ENCODE measurements at regions not wholly inside any gene's neighbourhood (a gene's known extent, or its start where the extent isn't known, plus 50 kb on each side); places are given as distances from the start of the nearest gene placed in this dataset.
A peak's percentile ranks its signal among the peaks of the same experiment; 100 is the strongest.
"Not testable (repeated sequence)": the region's sequence is repeated elsewhere in the genome, so short reads cannot be mapped to it uniquely, and the experiment has no call there.

DNA sequence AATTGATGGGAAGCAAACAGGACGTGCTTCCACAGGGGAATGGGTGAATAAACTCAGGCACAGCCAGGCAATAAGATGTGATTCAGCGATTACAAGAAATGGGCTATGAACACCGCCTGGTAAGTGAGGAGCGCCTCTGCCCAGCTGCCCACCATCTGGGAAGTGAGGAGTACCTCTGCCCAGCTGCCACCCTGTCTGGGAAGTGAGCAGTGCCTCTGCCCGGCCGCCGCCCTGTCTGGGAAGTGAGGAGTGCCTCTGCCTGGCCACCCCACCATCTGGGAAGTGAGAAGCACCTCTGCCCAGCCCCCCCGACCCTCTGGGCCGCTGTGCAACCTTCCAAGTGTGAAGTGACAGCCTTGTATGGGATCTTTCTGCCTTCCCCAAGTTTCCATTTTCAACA lies 73.2 kb upstream of the PRR5 start:
- DNase-seq, result no peak

DNA sequence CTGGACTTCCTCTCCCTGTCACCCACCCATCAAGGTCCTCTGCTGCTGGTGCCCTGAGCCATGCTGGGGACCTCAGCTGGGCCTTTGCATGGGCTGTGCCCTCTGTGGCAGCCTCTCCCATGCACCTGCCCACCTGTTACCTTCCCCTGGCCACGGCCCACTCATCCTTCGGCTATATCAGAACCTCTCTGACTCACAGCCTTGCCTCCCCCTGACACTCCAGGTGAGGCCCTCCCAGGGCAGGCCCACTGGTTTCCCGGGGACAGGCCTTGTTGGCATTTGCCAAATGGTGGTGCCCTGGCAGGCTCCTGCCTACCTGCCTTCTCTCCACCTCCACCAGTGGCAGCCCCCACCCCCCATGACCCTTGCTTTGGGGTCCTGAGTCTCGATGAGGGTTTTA lies 73.7 kb upstream of the PRR5 start:
- no peak for DNase-seq

DNA sequence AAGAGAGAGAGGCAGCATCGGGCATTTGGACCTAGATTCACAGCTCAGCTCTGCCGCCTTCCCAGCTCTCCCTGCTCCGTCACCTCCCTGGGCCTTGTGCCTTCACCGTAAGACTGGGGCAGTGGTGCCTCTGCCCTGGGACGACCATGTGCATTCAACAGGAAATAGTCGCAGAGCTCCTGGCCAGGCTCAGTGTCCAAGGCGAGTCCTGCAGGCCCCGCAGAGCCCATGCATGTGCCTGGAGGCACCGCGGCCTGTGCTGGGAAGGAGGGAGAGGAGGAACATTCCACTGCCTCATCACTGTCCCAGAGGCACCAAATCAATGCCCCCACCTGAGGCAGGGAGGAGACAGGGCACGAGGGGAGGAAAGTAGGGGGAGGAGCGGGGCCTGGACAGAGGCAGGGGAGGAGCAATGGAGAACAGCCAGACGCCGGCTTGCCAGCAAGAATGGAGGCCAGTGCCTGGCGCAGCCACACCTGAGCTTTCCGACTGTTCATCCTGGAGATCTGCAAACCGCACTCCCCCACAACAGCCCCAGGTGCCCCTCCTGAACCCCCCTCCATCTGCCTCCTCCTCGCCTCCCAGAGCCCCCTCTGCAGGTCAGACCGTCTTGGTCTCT lies 74.4 kb upstream of the PRR5 start:
- no peak for DNase-seq

DNA sequence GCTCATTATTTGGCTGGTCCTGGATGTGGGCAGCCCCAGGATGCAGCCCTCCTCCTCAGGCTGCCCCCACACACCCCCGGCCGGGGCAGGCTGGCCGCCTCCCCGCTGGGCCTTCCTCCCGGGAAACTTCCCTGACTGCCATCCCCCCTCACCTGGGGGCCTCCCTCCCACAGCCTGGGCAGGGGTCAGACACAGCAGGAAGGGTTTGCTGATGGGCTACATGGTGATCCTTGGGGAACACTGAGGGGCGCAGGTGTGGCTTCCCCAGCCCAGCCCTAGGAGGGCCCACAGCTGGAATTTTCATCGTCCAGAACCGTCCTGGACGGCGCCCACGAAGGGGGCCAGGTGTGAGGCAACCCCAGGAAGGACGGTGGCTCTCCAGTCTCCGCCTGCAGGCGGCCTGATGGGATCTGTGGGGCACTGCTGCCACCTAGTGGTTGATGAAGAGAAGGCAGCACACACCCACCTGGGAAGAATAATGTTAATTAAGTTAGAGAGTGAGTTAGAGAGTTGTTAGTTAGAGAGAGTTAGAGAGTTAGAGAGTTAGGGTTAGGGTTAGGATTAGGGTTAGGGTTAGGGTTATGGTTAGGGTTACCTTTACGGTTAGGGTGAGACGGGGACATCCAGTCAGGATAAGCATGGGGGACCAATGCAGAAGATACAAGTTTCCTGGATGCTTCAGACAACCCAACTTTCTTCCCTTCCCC lies 75.9 kb upstream of the PRR5 start:
- peak; percentile 60 for DNase-seq

DNA sequence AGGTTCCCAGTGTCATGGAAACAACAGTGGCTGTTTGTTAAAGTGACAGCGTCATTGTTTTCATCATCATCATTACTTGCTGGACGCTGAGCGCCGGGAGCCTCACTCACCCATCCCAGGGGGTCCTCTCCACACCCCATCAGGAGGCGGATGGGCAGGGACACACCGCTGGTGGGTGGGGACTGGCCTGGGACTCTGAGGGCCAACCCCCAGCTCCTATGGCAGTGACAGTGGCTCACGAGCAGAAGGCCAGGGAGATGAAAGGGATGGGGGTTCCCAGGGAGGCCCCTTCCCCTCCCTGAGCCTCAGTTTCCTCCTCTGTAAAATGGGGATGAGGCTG lies 76.6 kb upstream of the PRR5 start:
- no peak for DNase-seq

DNA sequence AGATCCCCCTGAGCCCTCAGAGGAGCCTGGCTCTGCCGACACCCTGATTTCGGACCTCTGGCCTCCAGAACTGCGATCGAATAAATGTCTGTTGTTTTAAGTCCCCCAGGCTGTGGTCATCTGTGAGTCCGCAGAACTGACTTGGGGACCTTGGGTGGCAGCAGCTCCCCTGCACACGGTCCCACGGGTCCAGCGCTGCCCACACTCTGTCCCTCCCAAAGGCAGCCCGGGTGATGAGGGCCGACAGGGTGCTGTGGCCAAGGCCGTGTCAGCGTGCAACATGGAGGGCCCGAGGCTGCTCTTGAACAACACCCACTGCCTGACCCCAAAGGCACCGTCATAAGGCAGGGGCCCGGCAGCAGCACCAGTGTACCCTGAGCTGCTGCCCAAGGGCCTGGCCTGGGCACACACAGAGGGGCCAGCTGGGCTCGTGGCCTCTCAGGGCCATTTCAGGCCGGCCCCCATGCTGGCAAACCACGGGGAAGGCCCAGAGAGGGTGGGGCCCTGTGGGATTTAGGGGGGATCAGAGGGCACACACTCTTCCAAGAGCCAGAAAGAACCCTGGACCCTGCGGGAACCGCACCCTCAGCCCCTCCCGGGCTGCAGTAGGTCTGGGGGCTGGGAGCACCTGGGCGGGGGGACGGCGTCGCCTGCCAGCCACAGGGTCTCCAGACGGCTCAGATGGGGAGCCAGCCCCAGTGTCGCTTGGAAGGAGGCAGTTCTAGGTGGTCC lies 77.1 kb upstream of the PRR5 start:
- DNase-seq, result no peak

DNA sequence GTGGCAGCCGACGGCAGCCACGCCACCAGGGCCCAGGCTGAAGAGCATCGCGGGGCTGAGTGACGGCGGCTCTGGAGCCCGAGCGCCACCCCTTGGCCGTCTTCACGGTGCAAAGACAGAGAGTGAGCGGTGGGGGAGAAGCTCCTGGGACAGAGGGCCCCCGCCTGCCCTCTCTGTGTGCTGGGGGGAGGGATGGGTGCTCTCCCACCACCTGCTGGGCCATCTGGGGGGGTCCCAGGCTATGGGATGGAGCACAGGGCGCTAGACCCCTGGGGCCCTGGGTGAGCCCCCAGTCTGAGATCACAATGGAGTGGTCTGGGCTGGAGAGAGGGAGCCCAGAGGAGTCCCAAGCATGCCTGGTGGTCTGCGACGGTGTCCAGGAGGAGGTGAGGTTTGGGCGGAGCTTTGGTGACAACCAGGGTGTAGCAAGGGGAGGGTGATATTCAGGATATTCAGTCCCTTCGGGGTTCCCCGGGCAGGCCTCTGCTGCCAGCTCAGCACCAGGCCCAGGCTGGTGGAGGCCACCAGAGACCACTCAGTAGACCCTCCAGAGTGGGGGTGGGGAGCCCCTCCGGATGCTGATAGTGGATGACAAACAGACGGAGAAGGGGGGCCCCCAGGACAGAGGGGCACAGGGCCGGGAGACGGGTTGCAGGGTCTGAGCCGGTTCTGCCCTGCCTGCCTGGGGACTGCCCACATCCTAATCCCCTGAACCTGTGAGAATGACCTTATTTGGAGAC lies 78.1 kb upstream of the PRR5 start:
- no peak for DNase-seq

DNA sequence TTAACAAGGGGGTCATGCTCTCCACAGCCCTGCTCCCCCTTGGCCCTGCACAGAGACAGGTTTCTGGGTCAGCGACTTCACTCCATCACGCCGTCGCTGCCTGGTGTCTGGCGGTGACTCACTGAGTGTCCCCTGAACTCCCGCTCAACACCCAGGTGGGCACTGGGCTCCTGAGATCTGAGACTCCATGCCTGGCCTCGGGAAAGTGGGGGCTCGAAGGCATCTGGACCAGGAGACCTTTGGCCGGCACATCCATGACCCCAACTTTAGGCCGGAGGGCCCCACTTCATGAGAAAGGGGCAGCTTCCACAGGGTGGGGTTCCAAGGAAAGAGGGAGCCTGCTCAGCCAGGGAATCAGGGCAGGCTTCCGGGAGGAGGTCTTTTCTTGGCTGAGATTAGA lies 79.3 kb upstream of the PRR5 start:
- DNase-seq, result no peak

DNA sequence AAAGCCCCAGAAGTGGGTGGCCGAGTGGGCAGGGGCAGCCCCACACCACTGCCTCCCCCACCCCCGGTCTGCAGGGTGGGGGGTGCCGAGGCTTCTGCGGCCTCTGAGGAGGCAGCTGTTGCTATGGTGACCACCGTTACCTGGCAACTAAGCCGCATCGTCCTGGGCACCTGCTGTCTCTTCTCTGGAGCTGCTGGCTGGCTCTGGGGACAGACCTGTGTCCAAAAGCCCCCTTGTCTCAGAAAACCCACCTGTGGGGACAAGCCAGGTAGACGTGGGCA lies 79.9 kb upstream of the PRR5 start:
- no peak for DNase-seq

DNA sequence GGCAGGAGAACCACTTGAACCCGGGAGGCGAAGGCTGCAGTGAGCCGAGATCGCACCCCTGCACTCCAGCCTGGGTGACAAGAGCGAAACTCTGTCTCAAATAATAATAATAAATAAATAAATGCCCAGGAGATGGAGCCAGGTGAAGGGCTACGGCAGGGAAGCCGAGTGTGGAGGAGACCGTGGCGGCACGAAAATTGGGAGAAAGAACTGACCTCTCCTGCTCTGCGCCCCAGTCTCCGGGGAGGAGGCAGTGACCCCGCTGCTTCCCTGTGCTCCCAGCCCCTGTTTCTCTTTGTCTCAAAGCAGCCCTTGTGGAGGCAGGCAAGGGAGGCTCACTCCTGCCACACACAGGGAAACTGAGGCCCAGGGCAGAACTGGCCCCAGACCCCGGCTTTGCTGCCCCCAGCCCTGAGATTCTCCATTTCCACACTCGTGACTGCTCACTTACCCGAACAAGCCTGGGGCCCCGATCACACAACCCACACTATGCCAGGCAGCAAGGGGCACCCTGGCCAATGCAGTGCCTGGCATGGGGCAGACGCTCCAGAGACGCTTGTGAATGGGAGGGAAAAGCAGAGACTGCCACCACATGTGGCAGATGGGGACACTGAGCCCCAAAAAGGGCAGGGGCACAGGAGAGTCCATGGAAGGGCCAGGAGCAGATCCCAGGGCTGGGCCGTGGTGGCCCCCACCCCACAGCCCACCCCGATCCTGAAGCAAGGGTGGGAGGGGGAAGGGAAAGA lies 80.4 kb upstream of the PRR5 start:
- no peak for DNase-seq

DNA sequence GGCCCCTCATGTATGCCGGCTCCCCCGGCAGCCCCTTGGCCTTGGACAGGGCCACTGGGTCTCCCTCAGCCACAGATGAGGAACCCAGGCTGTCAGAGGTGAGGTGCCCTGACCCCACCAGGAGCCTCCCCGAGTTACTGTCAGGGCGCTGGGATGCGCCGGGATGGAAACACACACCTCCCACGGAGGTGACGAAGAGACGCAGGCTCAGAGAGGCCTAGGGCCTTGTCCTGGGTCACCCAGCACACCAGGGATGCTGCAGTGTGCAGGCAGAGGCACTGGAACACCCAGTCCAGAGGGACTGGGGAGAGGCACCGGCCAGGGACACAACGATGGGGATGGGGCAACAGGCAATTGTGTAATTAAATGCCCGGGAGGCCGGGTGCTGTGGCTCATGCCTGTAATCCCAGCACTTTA lies 81.2 kb upstream of the PRR5 start:
- DNase-seq, result no peak

DNA sequence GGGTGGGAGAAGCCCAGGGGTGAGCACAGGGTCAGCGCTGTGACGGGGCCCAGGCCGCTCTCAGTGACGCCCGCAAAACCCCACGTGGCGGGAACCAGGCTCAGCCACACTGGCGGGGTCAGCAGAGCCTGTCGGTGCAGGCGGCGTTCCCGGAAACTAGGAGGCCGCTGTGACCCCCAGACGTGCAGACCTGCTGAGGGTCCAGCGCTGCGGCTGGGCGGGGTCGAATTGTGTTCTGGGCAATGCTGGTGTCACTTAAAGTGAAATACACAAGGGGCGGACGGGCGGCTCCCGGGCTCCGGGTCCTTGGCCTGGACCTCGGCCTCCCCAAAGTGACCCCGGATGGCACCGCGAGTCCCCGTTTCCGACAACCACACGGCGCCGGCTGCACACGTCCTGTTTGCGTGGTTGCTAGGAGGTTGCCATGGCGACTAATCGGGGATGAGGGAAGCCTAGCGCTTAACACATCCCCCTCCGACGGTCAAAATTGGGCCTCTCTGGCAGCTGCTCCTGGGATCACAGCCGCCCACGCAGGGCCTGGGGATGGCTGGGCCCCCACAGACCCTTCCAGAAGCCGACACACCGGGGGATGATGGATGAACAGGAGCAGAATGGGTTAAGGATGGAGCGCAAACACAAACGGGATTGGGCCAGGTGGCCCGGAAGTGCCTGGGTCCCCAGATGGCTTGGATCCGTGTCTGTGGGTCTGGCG lies 81.7 kb upstream of the PRR5 start:
- peak; percentile 51 for DNase-seq

DNA sequence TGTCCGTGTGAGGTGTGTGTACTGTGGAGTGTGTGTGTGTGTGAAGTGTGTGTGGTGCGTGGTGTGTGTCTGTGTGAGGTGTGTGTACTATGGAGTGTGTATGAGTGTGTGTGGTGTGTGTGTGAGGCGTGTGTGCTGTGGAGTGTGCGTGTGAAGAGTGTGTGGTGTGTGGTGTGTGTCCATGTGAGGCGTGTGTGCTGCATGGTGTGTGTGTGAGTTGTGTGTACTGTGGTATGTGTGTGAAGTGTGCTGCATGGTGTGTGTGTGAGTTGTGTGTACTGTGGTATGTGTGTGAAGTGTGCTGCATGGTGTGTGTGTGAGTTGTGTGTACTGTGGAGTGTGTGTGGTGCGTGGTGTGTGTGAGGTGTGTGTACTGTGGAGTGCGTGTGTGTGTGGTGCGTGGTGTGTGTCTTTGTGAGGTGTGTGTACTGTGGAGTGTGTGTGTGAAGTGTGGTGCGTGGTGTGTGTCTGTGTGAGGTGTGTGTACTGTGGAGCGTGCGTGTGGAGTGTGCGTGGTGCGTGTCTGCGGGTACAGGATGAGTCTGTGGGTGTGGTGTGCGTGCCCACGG lies 82.4 kb upstream of the PRR5 start:
- DNase-seq, result not testable (repeated sequence)

DNA sequence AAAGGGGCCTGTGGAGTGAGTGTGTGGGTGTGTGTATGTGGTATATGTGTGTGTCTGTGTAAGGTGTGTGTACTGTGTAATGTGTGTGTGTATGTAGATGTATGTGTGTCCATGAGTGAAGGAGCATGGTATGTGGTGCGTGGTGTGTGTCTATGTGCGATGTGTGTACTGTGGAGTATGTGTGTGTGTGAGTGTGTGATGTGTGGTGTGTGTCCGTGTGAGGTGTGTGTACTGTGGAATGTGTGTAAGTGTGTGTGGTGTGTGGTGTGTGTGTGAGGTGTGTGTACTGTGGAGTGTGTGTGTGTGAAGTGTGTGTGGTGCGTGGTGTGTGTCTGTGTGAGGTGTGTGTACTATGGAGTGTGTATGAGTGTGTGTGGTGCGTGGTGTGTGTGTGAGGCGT lies 83.1 kb upstream of the PRR5 start:
- not testable (repeated sequence) for DNase-seq

DNA sequence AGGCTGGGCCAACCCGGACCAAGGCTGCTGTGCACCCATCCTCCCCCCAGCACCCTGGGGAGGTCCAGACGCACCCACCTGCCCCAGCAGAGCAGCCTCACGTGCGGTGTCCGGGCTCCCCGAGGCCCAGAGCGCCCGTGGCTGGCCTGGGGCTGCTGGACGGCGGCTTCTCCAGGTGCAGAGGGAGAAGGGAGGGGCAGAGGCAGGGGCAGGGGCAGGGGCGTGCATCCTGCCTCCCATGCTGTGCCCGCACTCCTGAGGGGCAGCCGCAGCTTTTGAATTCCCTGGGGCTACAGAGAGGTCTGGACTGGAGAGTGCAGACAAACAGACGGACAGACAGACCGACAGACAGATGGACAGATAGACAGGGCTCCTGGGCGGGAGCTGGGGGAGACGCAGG lies 83.6 kb upstream of the PRR5 start:
- no peak for DNase-seq

DNA sequence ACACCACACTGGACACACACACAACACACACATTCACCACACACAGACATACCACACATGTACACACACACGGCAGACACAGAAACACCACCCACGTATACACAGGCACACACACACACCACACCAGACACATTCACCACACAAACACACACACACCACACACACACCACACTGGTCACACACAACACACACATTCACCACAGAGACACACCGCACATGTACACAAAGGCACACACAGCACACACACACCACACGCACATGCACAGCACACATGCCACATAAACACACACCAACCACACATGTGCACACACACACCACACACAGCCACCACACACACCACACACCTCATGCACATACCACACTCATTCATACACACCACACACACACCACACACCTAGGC lies 84.2 kb upstream of the PRR5 start:
- no peak for DNase-seq

DNA sequence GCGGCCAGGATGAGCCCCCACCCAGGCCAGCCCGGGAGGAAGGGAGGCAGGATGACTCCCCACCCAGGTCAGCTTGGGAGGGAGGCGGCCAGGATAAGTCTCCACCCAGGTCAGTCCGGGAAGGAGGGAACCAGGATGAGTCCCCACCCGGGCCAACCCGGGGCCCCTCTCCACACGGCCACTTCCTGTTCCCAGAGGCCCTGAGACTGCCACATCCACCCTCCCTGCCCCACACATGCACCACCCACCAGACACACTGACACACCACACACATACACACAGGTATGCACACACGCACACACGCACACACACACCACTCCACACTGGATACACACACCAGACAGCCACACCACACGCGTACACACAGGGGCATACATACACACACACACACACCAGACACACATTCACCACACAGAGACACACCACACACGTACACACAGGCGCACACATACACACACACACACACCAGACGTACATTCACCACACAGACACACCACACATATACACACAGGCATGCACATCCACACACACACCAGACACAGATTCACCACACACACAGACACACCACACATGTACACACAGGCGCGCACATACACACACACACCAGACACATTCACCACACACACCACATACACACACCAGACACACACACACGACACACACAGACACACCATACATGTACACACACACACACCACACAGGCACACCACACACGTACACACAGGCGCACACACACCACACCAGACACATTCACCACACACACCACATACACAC lies 84.9 kb upstream of the PRR5 start:
- DNase-seq, result no peak

DNA sequence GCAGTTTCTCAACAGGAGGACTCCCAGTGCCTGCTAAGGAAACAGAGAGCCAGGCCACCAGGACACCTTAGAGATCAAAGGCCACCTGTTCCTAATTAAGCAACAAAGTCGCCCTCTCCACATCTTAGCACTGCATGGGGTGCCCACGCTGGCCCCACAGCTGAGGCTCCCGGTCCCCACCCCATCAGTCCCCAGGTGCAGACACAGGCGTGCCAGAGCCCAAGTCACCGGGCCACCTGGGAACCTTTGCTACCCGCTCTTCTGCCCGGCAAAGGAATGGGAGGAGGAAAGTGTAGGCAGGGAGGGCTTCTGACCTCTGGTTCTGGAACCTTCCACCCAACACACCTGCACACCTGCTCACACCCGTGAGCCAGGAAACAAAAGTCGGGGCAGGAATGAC lies 85.5 kb upstream of the PRR5 start:
- DNase-seq, result no peak

DNA sequence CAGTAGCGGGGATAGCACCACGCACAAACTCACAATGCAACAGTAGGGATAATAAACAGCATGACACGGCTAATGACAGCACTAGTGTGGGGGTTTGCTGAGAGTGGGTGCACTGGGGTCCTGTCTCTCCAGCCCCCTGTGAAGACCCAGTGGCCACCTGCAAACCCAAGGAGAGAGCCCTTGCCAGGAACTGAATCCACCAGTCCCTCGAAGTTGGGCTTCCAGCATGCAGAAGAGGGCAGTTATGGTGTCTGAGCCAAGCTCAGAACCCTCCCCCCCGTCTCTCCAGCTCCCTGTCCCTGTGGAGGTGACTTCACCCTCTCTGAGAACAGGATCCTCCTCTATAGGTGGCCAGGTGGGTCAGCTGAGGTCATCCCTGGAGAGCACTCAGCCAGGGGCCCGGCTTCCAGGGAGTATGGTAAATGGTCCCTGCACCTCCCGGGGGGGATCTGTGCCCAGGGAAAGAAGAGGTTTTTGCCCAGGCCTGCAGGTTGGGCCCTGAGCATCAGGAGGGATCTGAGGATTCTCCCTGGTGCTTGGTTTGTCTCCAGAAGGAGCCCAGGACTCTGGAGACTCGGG lies 86.3 kb upstream of the PRR5 start:
- no peak for DNase-seq

DNA sequence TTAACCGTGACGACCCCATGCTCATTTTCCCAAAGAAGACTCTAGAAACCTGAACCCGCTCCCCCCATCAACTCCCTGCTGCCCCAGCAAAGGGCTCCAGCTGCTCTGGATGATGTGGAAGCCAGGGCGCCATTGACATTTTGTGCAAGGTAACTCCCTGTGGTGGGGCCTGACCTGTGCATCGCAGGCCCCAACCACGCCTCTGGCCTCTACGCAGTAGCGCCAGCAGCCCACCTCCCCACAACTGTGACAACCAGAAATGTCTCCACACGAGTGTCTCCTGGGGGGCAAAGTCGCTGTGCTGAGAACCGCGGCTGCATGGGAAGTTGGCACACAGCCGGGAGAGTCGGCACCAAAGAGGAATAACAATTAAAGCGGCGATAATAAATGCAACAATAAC lies 86.9 kb upstream of the PRR5 start:
- no peak for DNase-seq

DNA sequence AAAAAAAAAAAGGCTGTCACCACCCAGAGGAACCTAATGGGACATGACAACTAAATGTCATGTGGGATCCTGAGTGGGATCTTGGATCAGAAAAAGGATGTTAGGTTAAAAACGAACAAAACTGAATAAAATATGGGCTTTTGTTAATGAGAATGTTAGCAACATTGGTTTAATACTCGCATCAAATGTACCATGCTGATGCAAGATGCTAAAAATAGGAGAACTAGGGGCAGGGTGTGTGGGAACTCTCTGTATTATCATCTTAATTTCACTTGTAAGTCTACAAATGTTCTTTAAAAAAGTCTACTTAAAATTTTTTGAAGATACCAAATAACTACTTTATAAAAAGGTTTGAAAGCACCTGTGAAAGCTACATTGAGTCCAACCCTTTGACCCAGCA lies 88.8 kb upstream of the PRR5 start:
- no peak for DNase-seq

Measured in skin of body (tissue), 1 donor.